ENCODE measurements at regions not wholly inside any gene's neighbourhood (a gene's known extent, or its start where the extent isn't known, plus 50 kb on each side); places are given as distances from the start of the nearest gene placed in this dataset.

DNA sequence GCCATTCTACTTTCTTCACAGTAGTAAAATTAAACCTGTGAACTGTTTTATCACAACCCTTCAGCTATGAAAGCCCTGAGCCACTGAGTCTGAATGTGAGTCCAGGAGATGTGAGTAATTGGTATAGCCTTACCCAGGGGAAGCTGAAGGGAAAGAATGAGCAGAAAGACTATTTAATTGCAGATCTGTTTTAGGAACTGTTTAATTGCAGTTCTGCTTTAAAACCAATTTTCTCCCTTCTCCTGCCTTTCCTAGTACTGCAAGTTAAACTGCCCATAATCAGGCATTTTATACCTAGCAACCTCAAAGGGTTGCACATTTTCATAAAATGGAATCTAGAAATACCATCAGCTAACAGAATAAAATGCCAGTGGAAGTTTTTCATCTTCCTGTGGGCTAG is 476.7 kb downstream of the OCA2 start:
- TF ChIP-seq, protein P1, sequence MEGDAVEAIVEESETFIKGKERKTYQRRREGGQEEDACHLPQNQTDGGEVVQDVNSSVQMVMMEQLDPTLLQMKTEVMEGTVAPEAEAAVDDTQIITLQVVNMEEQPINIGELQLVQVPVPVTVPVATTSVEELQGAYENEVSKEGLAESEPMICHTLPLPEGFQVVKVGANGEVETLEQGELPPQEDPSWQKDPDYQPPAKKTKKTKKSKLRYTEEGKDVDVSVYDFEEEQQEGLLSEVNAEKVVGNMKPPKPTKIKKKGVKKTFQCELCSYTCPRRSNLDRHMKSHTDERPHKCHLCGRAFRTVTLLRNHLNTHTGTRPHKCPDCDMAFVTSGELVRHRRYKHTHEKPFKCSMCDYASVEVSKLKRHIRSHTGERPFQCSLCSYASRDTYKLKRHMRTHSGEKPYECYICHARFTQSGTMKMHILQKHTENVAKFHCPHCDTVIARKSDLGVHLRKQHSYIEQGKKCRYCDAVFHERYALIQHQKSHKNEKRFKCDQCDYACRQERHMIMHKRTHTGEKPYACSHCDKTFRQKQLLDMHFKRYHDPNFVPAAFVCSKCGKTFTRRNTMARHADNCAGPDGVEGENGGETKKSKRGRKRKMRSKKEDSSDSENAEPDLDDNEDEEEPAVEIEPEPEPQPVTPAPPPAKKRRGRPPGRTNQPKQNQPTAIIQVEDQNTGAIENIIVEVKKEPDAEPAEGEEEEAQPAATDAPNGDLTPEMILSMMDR (conservative IDR thresholded peaks at IDR 0.05 in 1 of 2, IDR thresholded peaks at IDR 0.05 in 1 of 2; ENCODE audit: extremely low read depth in 1 of 2, insufficient read depth in 1 of 2, low read depth in 1 of 2, low read length in 2 of 2) = no peak
- no peak for TF ChIP-seq EZH2 (IDR thresholded peaks at IDR 0.05; ENCODE audit: borderline replicate concordance, low read length)
